ENCODE measurements at regions not wholly inside any gene's neighbourhood (a gene's known extent, or its start where the extent isn't known, plus 50 kb on each side); places are given as distances from the start of the nearest gene placed in this dataset.

DNA sequence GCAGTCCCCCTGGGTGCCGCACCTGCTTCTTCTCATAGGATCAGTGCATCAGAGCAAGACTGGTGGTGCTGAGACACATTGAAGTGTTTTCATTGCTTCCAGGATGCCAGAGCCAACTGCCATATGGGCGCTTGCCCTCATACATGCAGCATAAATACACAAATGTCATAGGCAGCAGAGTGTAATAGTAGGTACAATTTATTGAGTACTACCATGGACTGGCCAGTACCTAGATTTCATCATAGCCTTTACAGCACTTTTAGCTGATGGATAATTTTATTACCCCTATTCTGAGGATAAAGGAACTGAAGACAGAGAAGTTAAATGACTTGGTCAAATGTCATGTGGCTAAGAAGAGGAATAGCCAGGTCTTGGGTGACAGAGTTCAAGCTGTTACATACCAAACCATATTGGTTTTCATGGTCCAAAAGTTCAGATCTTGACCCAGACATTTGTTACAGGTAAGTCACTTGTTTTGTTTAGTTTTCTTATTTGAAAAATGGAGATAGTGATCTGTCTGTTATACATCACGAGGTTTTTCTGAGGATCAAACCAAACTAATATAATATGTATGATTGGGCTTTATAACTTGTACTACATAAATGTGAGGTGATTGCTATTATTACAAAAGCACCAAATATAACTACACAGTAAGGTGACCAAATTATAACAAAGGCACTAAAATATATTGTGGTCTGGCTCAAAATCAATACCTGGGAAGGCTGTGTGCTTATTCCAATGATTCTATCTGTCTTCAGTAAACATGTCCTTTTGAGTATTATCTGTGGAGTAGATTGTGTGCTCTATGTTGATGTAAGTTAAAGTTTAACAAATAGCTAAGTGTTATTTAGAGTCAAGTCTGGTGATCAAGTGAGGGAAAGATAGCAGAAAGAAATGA lies 151.9 kb upstream of the CYRIA start:
- DNase-seq (ENCODE audit: low spot score): no peak

DNA sequence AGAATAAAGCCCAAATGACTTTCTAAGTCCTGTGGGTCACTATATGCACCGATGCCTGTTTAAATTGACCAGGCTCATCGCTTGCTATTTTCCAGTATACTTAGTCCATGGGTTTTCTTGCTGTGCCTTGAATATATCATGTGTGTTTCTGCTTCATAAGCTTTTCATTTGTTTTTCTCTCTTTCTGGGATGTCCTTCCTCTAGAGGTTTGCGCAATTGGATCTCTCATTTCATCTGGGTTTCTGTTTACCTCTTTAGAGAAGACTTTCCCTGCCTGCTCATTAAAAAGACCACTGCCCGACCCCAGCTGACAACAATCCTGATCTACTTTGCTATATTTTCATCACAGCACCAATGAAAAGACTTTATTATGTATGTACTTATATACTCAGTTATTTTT lies 150.9 kb upstream of the CYRIA start:
- no peak for DNase-seq (ENCODE audit: low spot score)

DNA sequence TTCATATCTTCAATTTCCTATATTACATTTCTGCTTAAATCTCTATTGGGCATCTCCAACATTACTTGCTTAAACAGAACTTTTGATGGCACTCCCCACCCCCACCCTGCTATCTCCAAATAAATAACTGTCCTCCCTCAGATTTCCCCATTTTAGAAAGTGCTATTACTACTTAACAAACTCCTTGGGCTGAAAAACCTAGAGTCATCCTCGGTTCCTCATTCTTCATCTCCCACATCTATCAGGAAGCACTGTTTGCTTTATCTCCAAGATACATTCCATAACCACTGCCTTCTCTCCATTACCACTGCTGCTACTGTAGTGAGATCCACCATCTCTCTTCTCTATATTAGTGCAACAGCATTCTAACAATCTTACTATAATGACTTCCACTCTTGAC lies 150.4 kb upstream of the CYRIA start:
- DNase-seq (ENCODE audit: low spot score): no peak

DNA sequence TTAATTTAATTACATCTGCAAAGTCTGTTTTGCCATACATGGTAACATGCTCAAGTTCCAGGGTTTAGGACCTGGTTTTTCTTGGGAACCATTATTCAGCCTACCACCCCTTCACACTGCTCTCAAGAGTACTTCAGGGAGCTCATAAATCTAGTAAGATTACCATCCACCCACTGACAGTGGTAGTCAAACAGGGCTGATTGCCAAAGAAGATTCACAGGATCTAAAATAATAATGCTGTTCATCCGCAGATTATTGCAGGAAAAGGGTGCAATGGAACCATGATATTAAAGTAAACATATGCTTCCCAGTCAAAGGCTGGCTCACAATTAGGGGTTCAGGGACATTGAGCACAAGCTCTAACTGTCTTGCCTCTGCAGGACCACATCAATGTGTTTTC lies 148.0 kb upstream of the CYRIA start:
- DNase-seq (ENCODE audit: low spot score): no peak

DNA sequence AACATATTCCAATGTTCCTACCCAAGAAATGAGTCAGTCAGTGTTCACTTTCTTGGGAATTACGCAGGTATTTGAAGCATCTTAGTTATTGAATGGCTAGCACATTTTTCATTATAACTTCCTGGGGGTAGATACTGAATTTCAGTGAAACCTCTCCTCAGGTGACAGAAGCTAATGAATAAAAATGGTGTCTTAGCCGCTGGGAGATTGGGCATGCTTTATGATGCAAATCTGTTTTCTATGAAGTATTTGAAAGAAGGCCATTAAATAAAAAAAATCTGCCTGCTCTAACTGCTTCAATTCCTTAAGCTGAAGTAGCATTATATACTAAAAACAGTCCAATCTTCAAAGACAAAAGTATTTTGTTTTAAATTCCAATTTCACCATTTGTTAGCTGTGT lies 132.8 kb upstream of the CYRIA start:
- no peak for DNase-seq (ENCODE audit: low spot score)

DNA sequence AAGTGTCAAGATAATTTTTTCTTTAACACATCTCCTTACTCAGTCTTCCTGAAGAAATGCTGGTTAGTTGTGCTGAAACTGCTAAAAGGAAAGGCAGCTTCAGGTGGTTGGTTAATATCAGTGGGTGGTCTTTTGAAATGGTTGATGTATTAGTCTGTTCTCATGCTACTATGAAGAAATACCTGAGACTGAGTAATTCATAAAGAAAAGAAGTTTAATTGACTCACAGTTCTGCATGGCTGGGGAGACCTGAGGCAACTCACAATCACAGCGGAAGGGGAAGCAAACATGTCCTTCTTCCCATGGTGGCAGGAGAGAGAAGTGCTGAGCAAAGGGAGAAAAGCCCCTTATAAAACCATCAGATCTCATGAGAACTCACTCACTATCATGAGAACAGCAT lies 125.9 kb upstream of the CYRIA start:
- DNase-seq (ENCODE audit: low spot score): no peak

DNA sequence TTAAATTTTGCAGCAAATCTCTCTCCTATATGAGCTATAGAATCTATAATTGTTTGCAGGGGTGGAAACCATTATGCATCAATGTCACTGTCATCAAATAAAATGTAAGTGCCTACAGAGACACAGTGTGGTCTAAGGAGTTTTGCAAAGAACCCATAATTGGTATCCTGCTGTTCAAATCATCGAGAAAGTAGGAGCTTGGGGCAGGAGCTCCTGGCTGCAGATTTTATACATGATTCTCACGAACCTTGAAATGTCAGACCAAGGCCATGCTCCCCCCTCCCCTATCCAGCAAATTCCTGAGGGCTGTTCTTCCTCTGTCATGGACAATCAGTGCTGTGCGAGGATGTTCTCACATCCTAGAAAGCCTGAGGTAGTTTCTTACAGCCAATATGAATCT lies 119.5 kb upstream of the CYRIA start:
- DNase-seq (ENCODE audit: low spot score): no peak

DNA sequence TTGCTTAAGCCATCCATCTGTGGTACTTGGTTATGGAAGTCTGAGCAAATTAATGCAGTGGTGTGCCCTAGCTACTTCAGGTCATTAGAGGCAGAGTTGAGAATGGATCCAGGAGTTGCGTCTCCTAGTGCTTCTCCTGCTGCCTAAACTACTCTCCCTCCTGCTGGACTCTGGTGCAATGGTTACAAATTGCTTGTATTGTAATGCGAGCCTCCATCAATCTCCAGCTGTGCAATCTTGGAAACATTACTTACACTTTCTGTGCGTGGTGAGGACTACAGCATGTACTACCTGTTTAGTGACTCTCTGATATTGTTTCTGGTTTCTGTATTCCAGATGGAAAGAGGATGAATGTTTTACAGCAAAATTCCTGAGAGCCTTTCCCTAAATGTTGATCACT lies 119.0 kb upstream of the CYRIA start:
- DNase-seq (ENCODE audit: low spot score): no peak

DNA sequence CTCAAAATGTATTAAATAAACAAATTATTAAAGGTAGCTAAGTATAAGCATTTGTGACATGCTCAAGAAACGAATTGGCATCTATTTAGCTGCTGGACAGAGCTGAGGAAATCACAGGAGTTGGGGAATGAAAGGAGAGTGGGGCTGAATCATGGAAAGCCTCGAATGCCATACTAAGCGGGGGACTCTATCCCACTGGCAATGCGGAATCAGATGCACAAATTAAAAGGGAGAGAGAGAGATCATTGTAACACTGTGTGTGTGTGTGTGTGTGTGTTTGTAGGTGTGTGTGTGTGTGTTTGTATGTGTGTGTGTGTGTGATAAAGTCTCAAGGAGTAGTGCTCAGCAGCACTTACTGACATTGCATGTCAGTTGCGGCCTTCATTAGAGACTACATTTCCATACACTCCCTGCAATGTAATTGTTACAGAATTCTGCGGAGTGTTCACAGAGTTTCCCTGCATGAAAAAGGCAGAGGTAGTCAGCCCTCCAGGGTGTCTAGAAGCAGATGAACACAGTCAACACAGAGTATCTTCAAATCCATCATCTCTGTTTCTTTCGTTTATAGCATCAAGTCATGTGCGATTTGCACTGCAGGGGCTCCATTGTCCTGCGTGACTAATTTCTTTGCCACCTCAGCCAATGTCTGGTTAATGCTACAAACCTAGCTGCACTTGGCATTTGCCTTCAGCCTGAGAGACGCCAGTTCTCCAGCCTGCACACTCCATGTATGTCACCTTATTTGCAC lies 111.7 kb upstream of the CYRIA start:
- DNase-seq (ENCODE audit: low spot score): no peak

DNA sequence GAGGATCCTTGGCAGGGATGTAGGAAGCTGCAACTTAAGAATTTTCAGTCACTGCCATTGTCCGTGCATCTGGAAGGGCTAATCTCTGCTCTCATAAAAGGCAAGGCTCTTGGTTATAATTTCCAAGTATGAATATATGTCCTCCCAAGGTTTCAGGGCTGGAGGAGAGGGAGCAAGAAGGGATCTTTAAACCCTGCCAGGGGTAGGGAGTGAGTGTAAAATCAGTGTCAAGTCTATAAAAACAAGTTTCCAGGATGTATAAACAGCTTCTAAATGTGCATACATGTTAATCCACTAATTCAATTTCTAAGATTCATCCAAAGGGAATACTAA lies 110.2 kb upstream of the CYRIA start:
- DNase-seq (ENCODE audit: low spot score): no peak

DNA sequence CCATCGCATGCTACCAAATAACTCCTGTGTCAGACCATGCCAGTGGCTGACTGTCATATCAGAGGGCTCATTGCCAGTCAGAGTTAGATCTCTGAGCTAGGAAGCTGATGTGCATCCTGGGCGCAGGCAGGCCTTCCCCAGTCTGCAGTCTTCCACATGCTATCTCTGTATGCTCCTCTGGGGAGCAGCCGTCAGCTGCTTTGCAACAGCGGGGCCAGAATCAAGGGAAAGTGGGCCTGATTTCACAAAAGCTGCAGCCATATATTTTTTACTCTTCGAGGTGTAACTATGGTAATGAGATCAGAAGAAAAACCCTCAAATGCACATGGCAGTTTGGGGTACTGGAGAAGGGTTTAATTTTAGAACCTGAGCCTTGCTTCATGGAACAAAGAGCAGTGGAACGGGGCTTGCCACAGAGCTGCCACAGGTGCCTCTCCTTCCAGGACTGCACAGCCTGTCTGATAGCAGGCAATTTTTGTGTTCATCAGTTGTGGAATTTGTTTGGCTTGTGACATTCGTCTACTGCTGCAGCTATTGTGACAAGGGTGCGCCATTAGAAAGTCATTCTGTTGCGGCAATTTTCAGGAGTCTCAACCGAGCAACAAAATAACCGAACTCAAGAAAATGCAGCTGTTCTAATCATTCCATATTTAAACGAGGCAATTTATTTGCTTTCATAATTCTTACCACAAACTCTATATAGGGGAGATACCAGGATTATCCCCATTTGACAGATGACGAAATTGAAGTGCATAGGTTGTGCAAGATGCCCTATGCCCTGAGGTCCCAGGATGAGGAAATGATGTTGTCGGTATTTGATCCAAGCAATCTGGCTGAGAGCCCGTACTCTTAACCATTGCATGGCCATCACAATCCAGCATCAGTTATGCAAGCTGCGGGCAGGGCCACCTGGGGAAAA lies 109.6 kb upstream of the CYRIA start:
- peak; percentile 64 for DNase-seq (ENCODE audit: low spot score)

DNA sequence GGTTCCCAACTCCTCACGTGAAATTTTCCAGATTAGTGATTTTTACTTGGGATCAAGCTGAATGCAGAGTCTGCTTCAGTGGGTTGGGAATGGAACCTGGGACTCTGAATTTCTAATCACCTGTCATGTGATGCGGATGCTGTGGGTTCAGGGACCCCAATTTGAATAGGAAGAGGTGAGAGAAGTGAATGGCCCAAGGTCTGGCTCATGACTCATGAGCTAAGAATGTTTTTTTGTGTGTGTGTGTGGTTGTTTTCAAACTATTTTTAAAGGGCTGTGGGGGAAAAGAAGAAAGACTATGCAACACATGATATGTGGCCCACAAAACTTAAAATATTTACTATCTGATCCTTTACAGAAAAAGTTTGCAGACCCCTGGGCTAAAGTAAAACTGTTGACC lies 108.5 kb upstream of the CYRIA start:
- DNase-seq (ENCODE audit: low spot score): no peak

DNA sequence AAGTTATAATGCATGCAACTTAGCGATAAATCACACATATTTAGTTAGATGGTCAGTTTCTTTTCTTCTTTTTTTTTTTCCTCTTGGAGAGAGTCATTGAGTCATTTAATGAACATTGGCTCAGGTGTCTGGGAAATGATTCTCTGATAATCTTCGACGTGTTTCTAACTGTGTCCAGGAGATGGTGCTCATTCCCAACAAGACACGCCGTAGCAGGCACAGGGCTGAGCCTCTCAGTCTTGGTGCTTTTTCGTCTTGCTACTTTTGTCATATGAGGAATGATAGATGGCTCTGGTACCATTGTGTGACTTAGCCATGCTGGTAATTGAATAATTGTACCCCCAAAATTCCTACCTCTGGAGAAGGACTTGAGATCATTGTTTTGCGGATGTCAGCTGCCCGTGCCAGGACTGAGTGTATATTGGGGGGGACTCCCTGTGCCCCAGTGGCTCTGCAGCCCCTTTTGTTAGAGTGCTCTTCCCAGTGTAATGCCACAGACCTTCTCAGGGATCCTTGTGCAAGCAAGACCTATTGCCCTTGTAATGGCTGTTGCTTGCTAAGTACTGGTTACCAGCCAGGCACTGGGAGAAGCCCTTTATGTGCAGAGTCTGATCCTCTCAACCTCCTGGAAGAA lies 107.6 kb upstream of the CYRIA start:
- peak; percentile 63 for DNase-seq (ENCODE audit: low spot score)

DNA sequence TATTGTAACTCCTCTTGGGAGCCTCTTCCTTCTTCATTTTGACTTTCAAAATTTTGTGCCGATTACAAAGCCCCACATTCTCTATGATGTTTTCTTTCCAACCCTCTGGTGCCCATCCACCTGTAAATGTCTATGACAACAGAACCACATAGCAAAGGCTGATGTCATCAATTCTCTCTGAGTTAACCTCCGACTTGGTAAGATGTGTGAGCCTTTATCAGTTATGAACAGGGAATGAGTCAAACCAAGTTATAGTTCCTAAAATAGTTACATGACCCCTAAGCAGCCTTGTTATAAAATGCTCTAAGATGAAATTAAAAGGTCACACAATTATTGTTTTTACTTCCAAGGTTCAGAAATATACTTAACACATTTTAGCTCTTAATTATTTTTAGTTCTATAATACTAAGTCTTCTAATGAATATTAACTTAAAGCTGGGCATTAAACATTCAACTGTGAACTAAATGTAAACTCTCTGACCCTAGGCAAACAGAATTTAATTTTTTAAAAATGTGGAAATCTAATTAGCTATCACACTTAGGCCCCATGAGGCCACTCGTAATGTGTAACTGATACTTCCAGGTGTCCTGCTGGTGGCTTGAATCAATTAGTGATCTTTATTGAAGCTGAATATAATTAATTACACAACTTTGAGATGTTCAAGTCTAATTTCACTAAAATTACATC lies 102.3 kb upstream of the CYRIA start:
- DNase-seq (ENCODE audit: low spot score): no peak

DNA sequence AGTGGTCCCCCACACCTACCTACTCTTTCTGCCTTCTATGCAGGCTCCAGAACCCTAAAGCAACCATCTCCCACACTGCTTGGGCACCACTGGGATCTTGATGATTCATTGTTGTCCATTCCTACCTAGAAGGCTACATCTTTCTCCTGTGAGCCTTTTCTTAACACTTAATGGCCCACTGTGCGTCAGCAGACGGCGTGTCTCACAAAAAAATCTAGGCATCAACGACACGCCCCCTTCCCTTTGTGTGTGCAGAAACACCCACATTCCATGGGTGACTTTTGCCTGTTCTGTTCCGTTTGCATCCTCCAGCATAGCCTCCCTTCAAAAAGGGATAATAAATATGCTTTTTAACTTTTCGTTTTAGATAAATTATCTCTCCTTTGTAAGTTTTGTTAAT lies 99.7 kb upstream of the CYRIA start:
- DNase-seq (ENCODE audit: low spot score): no peak

DNA sequence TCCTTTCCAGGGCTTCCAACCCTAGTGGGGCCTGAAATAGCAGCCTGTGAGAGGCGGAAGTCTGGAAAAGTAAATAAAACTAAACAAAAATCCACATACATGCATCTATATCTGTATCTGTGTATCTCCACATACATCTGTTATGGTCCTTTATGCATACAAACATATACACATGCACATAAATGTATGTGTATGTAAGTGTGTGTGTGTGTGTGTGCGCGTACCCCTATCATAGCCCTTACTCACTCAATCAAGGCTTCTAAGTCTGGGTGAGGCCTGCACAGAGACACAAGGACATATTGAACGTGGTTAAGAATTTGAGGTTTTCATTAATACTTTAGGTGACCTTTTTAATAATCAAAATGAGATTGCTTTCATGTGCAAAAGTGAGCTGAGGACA lies 98.9 kb upstream of the CYRIA start:
- no peak for DNase-seq (ENCODE audit: low spot score)

DNA sequence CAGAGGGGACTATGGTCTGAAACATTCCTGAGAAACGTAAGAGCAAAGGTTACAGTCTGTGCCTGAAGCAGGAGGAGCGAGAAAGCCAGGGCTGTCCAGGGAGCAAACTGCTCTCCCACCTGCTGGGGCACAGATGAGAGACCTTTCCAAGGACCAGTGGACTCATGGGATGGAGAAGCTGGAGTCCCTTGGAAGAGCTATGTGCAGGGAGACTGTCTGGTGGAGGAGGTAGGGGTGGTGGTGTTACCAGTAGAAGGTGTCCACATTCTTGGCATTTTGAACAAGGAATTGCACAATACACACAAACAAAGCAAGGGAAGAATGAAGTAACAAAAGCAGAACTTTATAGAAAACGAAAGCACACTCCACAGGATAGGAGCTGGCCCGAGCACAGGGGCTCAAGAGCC lies 97.9 kb upstream of the CYRIA start:
- DNase-seq (ENCODE audit: low spot score): no peak

DNA sequence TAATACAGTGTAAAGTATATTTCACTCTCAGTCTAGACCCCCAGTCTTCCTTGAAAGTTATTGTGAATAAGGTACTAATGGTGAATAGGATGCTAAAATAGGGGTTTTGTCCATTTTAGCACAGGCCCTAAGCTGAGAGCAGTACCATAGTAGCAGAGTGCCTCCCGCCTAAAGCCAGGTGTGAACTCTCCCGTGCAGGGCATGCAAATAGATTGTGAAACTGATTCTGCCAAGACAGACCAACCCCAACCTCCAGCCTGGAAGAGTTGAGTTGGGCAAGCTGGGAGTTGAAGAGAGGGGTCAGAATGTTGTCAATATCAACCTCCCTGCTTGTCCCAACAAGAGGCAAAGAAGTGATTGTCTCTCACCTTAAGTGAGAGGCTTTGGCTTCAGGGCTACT lies 97.4 kb upstream of the CYRIA start:
- no peak for DNase-seq (ENCODE audit: low spot score)

DNA sequence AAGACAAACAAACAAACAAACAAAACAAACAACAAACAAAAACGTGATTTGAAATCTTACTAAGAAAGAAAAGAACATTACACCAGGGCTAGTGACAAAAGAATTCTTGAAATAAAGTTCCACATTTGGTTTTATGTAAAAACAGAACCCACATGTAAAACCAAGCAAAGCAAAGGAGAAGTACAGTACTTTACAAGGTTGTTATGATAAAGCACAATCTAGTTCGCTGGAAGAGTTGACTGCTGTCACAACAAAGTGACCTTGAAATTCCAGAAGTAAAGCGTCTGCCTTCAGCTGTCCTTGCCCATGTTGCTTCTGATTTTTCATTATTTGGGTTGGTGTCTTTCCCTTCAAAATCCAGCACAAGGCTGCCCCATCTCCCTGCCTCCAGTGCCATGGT lies 94.8 kb upstream of the CYRIA start:
- DNase-seq (ENCODE audit: low spot score): no peak

DNA sequence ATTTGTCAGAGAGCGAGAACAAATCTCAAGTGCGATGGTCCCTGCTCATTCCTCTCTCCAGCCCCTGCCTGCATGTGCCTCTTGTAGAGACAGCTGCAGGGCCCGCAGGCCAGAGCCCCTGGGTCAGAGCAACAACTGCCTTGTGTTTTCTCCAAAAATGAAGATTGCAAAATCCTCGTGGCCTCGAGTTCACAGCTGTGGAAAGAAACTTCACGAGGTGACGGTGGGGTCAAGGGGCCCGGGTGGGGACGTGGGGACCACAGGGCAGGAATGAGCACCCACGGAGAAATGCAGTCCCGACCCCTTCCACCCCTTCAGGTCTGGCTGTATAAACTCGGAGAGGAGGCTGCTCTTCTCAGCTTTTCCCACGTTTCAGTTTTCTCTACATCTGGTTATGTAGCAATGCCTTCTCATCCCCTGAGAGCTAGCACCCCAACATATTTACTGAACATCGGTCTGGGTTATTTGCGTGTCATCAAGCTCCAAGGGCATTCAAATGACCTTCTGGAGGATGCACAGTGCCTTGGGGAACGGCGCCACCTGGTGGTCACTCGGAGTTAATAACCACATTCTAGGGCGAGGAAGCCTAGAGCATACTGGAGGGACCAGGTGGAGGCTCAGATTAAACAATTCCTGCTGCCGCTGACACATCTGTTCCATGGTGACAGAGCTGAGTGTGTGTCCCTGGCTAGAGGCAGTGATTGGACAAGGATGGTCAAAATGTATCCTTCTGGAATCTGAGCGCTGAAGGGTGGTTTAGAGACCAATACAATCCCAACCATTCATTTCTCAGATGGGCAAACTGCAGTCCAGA lies 91.4 kb upstream of the CYRIA start:
- peak; percentile 83 for DNase-seq (ENCODE audit: low spot score)

DNA sequence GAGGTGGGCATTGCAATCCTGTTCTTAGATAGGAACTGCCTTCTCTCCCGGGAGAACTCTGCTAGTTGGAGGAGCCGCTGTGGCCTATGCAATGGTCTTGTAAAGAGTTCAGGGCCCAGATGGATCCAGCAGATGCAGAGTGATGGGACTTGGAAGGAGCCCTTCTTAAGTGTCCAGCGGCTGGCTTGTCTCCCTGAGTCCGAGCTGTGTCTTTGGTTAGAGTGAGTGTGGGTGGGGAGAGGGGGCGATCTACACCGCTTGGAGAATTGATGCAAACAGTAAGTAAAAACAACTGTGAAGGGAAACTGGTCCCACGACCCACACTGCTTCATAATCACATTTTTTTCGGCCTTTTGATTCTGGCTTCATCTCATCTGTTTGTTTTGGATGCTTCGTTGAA lies 89.8 kb upstream of the CYRIA start:
- no peak for DNase-seq (ENCODE audit: low spot score)

Measured in ecto neural progenitor cell (in vitro differentiated cells).